Peyer's patch (tissue), 4 donors: ENCODE measurements at regions not wholly inside any gene's neighbourhood (a gene's known extent, or its start where the extent isn't known, plus 50 kb on each side); places are given as distances from the start of the nearest gene placed in this dataset.

Source experiments
- CTCF ChIP-seq, 6 experiments: fragments of 450-650 bp in 4 of 6; fragments of 200-600 bp in 2 of 6; sonication (generic) in 1 of 6; IDR thresholded peaks; one replicate each; pipeline ENCODE4 v1.5.1; 2017 to 2019; ENCODE audit warnings: antibody characterized with exemption in 6 of 6, mild to moderate bottlenecking in 3 of 6, moderate library complexity in 1 of 6
- POLR2A ChIP-seq, 2 donors: fragments of 450-650 bp; IDR thresholded peaks; one replicate each; pipeline ENCODE4 v1.5.1; 2017; ENCODE audit warnings: antibody characterized with exemption in 2 of 2, mild to moderate bottlenecking in 2 of 2, moderate library complexity in 2 of 2

GRCh38 chr20:50331469-50332363 is 141.1 kb downstream of the CEBPB start:
- TF ChIP-seq CTCF (IDR thresholded peaks at IDR 0.05), result no peak
- TF ChIP-seq POLR2A (IDR thresholded peaks at IDR 0.05), result no peak
